GM23338 (cell line): ENCODE measurements at regions not wholly inside any gene's neighbourhood (a gene's known extent, or its start where the extent isn't known, plus 50 kb on each side); places are given as distances from the start of the nearest gene placed in this dataset.

Experiments
- ATAC-seq: fragments of 200-7000 bp; cut with Tn5 transposase; 3 replicates; pipeline ENCODE4 v1.9.1; 2020
- DNase-seq: peaks from one replicate; pipeline ENCODE4 v3.0.0-alpha.2; 2015; ENCODE audit warnings: low spot score
- H2AFZ ChIP-seq: fragments of 200-600 bp; sonication (generic); 2 replicates; pipeline ENCODE4 v1.8.0; 2016; ENCODE audit warnings: antibody characterized with exemption, mild to moderate bottlenecking, moderate library complexity
- H3F3A ChIP-seq: fragments of 200-600 bp; sonication (generic); replicated peaks from 2 replicates; pipeline ENCODE4 v1.8.0; 2017; ENCODE audit warnings: antibody characterized with exemption, mixed run types, low read depth
- H3K27ac ChIP-seq: fragments of 200-600 bp; sonication (generic); 2 replicates; pipeline ENCODE4 v1.6.1; 2016; ENCODE audit warnings: low read depth
- H3K27me3 ChIP-seq: fragments of 200-600 bp; sonication (generic); 2 replicates; pipeline ENCODE4 v1.8.0; 2016; ENCODE audit warnings: mild to moderate bottlenecking, mixed run types, moderate library complexity; ENCODE audit not compliant: insufficient read depth
- H3K36me3 ChIP-seq: fragments of 200-600 bp; sonication (generic); 2 replicates; pipeline ENCODE4 v1.8.0; 2016; ENCODE audit warnings: mild to moderate bottlenecking; ENCODE audit not compliant: insufficient read depth
- H3K4me1 ChIP-seq: fragments of 200-600 bp; sonication (generic); 2 replicates; pipeline ENCODE4 v1.8.0; 2016; ENCODE audit warnings: mild to moderate bottlenecking, moderate library complexity; ENCODE audit not compliant: insufficient read depth
- H3K4me2 ChIP-seq: fragments of 200-600 bp; sonication (generic); 2 replicates; pipeline ENCODE4 v1.7.1; 2017; ENCODE audit warnings: mixed run types
- H3K4me3 ChIP-seq: fragments of 200-600 bp; sonication (generic); 2 replicates; pipeline ENCODE4 v1.6.1; 2016; ENCODE audit warnings: mixed run types
- H3K79me2 ChIP-seq: fragments of 200-600 bp; sonication (generic); replicated peaks from 2 replicates; pipeline ENCODE4 v1.8.0; 2017; ENCODE audit warnings: mild to moderate bottlenecking; ENCODE audit not compliant: insufficient read depth
- H3K9me2 ChIP-seq: fragments of 200-600 bp; sonication (generic); 2 replicates; pipeline ENCODE4 v1.8.0; 2017; ENCODE audit not compliant: insufficient read depth
- H4K20me1 ChIP-seq: fragments of 200-600 bp; sonication (generic); replicated peaks from 2 replicates; pipeline ENCODE4 v1.8.0; 2017; ENCODE audit warnings: mild to moderate bottlenecking; ENCODE audit not compliant: insufficient read depth
- H3K27ac Mint-ChIP-seq: 2 replicates; pipeline ENCODE4 v1.8.0; 2020; ENCODE audit warnings: inconsistent platforms, mild to moderate bottlenecking, moderate library complexity, mixed read lengths
- H3K27me3 Mint-ChIP-seq: 3 replicates; pipeline ENCODE4 v1.8.0; 2022; ENCODE audit warnings: low read depth, mild to moderate bottlenecking, moderate library complexity, mixed read lengths, inconsistent platforms; ENCODE audit not compliant: insufficient read depth, poor library complexity
- H3K36me3 Mint-ChIP-seq: 3 replicates; pipeline ENCODE4 v1.8.0; 2021; ENCODE audit warnings: low read depth, mild to moderate bottlenecking, inconsistent platforms, moderate library complexity, mixed read lengths
- H3K4me1 Mint-ChIP-seq: 3 replicates; pipeline ENCODE4 v1.8.0; 2020; ENCODE audit warnings: mild to moderate bottlenecking, inconsistent platforms, mixed read lengths
- H3K4me3 Mint-ChIP-seq: 3 replicates; pipeline ENCODE4 v1.8.0; 2021; ENCODE audit warnings: moderate library complexity, mild to moderate bottlenecking, inconsistent platforms, mixed read lengths
- H3K9me3 Mint-ChIP-seq: 3 replicates; pipeline ENCODE4 v1.8.0; 2020; ENCODE audit warnings: moderate library complexity, mild to moderate bottlenecking, inconsistent platforms, mixed read lengths
- CREB1 ChIP-seq: fragments of 250-450 bp; sonication (Bioruptor Pico); IDR thresholded peaks from 2 replicates; pipeline ENCODE4 v1.5.0; 2020; ENCODE audit warnings: low read depth, mild to moderate bottlenecking, moderate library complexity
- ETS1 ChIP-seq: IDR thresholded peaks from 2 replicates; pipeline ENCODE4 v1.6.1; 2016; ENCODE audit warnings: antibody characterized with exemption
- POLR2AphosphoS5 ChIP-seq: IDR thresholded peaks from 2 replicates; pipeline ENCODE4 v1.6.1; 2016; ENCODE audit warnings: antibody characterized with exemption, low read depth
- REST ChIP-seq: IDR thresholded peaks from one replicate; pipeline ENCODE4 v1.6.1; 2018; ENCODE audit warnings: antibody characterized with exemption; ENCODE audit not compliant: unreplicated experiment
- ZNF331 ChIP-seq: fragments of 250-450 bp; sonication (Bioruptor Pico); IDR thresholded peaks from 2 replicates; pipeline ENCODE4 v1.5.0; 2020; ENCODE audit warnings: low read depth, mild to moderate bottlenecking, moderate library complexity

DNA sequence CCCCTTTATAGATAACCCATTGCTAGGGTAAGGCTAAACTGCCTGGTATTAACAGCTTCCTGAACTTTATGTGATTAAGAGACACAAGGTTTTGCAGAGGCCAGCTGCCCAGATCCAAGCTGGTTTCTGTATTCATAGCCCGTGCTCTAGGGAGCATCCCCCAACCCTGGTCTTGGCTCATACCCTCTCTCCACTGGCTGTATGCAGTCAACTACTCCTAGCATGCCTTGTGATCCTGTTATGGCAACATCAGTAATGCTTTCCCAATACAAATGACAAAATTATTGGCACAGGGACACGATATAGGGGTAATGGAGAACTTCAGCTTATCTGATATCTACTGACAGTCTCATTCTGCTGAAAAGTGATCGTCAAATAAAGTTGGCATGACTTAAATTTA is 202.8 kb upstream of the MKLN1 start:
- no peak overlapping the region for H3K4me2 ChIP-seq
- Mint-ChIP-seq H3K27me3 (peaks cover 4% of the 10 kb centered on the region), H3K4me3 (no peak overlapping the region), H3K27ac (no peak overlapping the region), H3K36me3 (peaks cover 9% of the 10 kb centered on the region), H3K4me1 (peaks cover 5% of the 10 kb centered on the region; the same call in 2 of the 3 replicates), H3K9me3 (peaks cover 11% of the 10 kb centered on the region)
- H3F3A ChIP-seq: no peaks in the 10 kb centered on the region
- ATAC-seq (no peak), DNase-seq (no peak)
- H3K36me3 ChIP-seq: no peaks in the 10 kb centered on the region
- no peaks in the 10 kb centered on the region for H4K20me1 ChIP-seq
- H3K4me3 ChIP-seq: no peak overlapping the region
- no peaks in the 10 kb centered on the region for H3K4me1 ChIP-seq
- TF ChIP-seq REST (no peak), POLR2AphosphoS5 (no peak)
- no peak overlapping the region for H3K27ac ChIP-seq
- H3K79me2 ChIP-seq: no peaks in the 10 kb centered on the region
- no peak overlapping the region for H2AFZ ChIP-seq
- H3K9me2 ChIP-seq: no peaks in the 10 kb centered on the region
- H3K27me3 ChIP-seq: no peaks in the 10 kb centered on the region

- Histone ChIP-seq H4K20me1 (no peaks in the 10 kb centered on the region), H3K36me3 (no peaks in the 10 kb centered on the region), H3K4me1 (no peaks in the 10 kb centered on the region), H3F3A (no peaks in the 10 kb centered on the region), H3K9me2 (peaks cover 1% of the 10 kb centered on the region; the same call in 1 of the 2 replicates), H3K79me2 (no peaks in the 10 kb centered on the region), H3K4me2 (no peak overlapping the region), H3K4me3 (no peak overlapping the region), H3K27me3 (no peaks in the 10 kb centered on the region), H2AFZ (no peak overlapping the region), H3K27ac (no peak overlapping the region)
- H3K4me1 Mint-ChIP-seq: no peaks in the 10 kb centered on the region
- DNase-seq (no peak), ATAC-seq (no peak)
- H3K36me3 Mint-ChIP-seq: no peaks in the 10 kb centered on the region
- H3K4me3 Mint-ChIP-seq: no peak overlapping the region
- TF ChIP-seq ZNF331: no peak
- no peaks in the 10 kb centered on the region for H3K27me3 Mint-ChIP-seq
- no peaks in the 10 kb centered on the region for H3K9me3 Mint-ChIP-seq
- no peak overlapping the region for H3K27ac Mint-ChIP-seq
These were observed 197.4 kb upstream of the MKLN1 start for GRCh38 chr7:131130324-131130723.

GRCh38 chr7:131131012-131131745 is 196.5 kb upstream of the MKLN1 start:
- Histone ChIP-seq H3K4me3 (no peak overlapping the region), H3K36me3 (no peaks in the 10 kb centered on the region), H3K27ac (no peak overlapping the region), H3K4me2 (no peak overlapping the region), H3F3A (no peaks in the 10 kb centered on the region), H3K79me2 (no peaks in the 10 kb centered on the region), H3K9me2 (peaks cover 3% of the 10 kb centered on the region; the same call in 1 of the 2 replicates), H3K27me3 (no peaks in the 10 kb centered on the region), H2AFZ (no peak overlapping the region), H3K4me1 (no peaks in the 10 kb centered on the region), H4K20me1 (no peaks in the 10 kb centered on the region)
- Mint-ChIP-seq H3K27ac (no peak overlapping the region), H3K27me3 (no peaks in the 10 kb centered on the region), H3K4me1 (no peaks in the 10 kb centered on the region), H3K9me3 (no peaks in the 10 kb centered on the region), H3K4me3 (no peak overlapping the region), H3K36me3 (no peaks in the 10 kb centered on the region)
- DNase-seq: no peak
- no peak for ATAC-seq
- no peak for TF ChIP-seq ETS1
- no peak for TF ChIP-seq CREB1 (CRISPR knock-in tag)
